KMS-11 (cell line): ENCODE measurements at regions not wholly inside any gene's neighbourhood (a gene's known extent, or its start where the extent isn't known, plus 50 kb on each side); places are given as distances from the start of the nearest gene placed in this dataset.

Experiments used
- H2AFZ ChIP-seq: fragments of 200-600 bp; sonication (generic); 2 replicates; pipeline ENCODE4 v1.6.1; 2016; ENCODE audit warnings: antibody characterized with exemption, mixed run types, low read depth
- H3K27ac ChIP-seq: fragments of 200-600 bp; sonication (generic); 2 replicates; pipeline ENCODE4 v1.6.1; 2016; ENCODE audit warnings: mild to moderate bottlenecking, mixed run types
- H3K27me3 ChIP-seq: fragments of 200-600 bp; sonication (generic); 2 replicates; pipeline ENCODE4 v1.6.1; 2017; ENCODE audit warnings: mild to moderate bottlenecking, low read depth, mixed run types, moderate library complexity; ENCODE audit not compliant: insufficient read depth
- H3K36me3 ChIP-seq: fragments of 200-600 bp; sonication (generic); 2 replicates; pipeline ENCODE4 v1.6.1; 2017; ENCODE audit warnings: mild to moderate bottlenecking, mixed run types; ENCODE audit not compliant: insufficient read depth
- H3K4me1 ChIP-seq: fragments of 200-600 bp; sonication (generic); 2 replicates; pipeline ENCODE4 v1.6.1; 2016; ENCODE audit warnings: mild to moderate bottlenecking, low read depth, mixed run types; ENCODE audit not compliant: poor library complexity, severe bottlenecking
- H3K4me2 ChIP-seq: fragments of 200-600 bp; sonication (generic); 2 replicates; pipeline ENCODE4 v1.7.0; 2016; ENCODE audit warnings: mild to moderate bottlenecking, mixed run types
- H3K4me3 ChIP-seq: fragments of 200-600 bp; sonication (generic); IDR thresholded peaks from 2 replicates; pipeline ENCODE4 v1.6.1; 2017; ENCODE audit warnings: low read depth, low read length, mixed read lengths; ENCODE audit not compliant: insufficient read depth
- H3K79me2 ChIP-seq: fragments of 200-600 bp; sonication (generic); 2 replicates; pipeline ENCODE4 v1.6.1; 2016; ENCODE audit warnings: low read depth, mixed run types; ENCODE audit not compliant: insufficient read depth
- H3K9ac ChIP-seq: fragments of 200-600 bp; sonication (generic); 2 replicates; pipeline ENCODE4 v1.6.1; 2016; ENCODE audit warnings: mild to moderate bottlenecking, mixed run types
- H4K20me1 ChIP-seq: fragments of 200-600 bp; sonication (generic); 2 replicates; pipeline ENCODE4 v1.6.1; 2016; ENCODE audit warnings: mild to moderate bottlenecking, mixed run types; ENCODE audit not compliant: insufficient read depth
- CTCF ChIP-seq: fragments of 200-600 bp; sonication (generic); conservative IDR thresholded peaks from 2 replicates; pipeline ENCODE4 v1.6.1; 2017; ENCODE audit warnings: low read depth, mild to moderate bottlenecking, antibody characterized with exemption, low read length, moderate library complexity, mixed read lengths

DNA sequence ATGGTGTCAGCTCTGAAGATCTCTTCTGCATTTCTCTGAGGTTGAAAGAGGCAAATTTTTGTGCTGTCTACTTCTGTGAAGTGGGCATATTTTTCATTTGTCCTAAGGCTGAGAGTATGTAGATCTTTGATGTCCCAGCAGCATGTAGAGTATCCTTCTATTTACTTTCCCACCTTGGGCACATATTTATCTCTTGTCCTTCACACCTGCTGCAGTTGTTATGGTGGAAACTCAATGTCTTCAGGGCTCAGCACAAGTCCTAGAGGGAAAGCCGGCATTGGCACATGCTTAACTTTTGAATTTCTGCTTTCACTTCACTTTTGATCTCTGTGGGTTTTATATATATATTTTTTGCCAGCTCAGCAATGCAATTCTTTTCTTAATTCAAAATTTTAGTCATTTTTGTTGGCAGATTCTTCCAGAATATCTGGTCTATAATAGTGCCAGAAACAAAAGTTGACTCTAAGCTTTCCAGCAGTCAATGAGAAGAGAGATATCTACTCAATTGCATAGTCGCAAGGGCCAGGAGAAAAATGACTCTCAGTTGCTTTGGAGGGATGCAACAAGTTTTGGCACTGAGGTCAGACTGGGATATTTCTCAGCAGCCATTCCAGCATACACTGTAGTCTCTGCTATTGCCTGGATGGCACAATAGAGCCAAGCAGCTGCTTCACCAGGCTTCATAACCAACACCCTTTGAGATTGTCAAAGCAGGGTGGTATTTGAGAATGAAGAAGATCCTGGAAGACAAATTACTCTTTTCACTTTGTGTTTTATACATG, 127.8 kb upstream of the FAT1 start:
- no peaks in the 10 kb centered on the region for H3K79me2 ChIP-seq
- H3K4me2 ChIP-seq, result no peak overlapping the region
- no peak overlapping the region for H3K27ac ChIP-seq
- TF ChIP-seq CTCF, result no peak
- no peaks in the 10 kb centered on the region for H3K36me3 ChIP-seq
- peaks cover 23% of the 10 kb centered on the region for H3K4me1 ChIP-seq
- no peak overlapping the region for H3K4me3 ChIP-seq
- no peak overlapping the region for H3K9ac ChIP-seq
- no peak overlapping the region for H2AFZ ChIP-seq
- no peaks in the 10 kb centered on the region for H4K20me1 ChIP-seq
- H3K27me3 ChIP-seq, result no peaks in the 10 kb centered on the region

DNA sequence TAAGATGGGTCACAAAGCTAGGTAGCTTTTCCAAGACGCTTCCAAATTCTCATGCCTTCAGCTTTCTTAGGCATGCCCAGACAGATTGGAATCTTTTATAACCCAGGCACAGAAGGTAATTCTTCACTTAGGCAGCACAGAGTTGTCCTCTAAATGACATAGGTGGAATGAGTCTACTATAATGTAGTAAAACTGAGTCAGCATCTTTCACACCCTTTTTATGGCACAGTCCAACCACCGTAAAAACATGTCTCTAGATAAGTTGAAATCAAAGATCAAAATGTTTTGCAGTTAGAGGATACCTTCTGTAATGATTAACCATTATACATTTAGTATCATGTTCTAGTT, 128.4 kb upstream of the FAT1 start:
- Histone ChIP-seq H2AFZ (no peak overlapping the region), H4K20me1 (no peaks in the 10 kb centered on the region), H3K27ac (no peak overlapping the region), H3K4me3 (no peak overlapping the region), H3K4me1 (peaks cover 23% of the 10 kb centered on the region), H3K4me2 (no peak overlapping the region), H3K36me3 (no peaks in the 10 kb centered on the region), H3K27me3 (no peaks in the 10 kb centered on the region), H3K79me2 (no peaks in the 10 kb centered on the region), H3K9ac (no peak overlapping the region)
- no peak for TF ChIP-seq CTCF

DNA sequence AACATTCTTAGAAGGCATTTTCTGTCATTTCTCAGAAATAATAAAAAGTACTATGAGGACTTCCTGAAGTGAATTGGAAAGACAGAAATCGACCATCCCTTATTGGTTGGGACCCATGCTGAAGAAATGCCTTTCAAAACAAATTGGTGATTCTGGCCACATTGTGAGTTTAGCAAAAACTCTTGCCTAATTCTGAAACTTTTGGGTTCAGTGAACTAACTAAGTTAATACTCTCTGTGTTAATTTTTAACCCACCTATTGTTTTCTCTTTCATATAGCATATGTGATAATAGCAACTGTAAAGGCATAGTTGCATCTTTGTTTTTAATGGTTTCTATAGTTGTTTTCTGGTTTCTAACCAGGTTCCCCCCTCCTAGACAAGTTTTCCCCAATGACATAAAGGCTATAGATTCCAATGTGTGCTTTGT, 129.3 kb upstream of the FAT1 start:
- Histone ChIP-seq H4K20me1 (no peaks in the 10 kb centered on the region), H3K4me3 (no peak overlapping the region), H3K4me2 (peak overlapping the region; percentile 16; the same call in 1 of the 2 replicates), H3K27me3 (no peaks in the 10 kb centered on the region), H3K9ac (no peak overlapping the region), H3K36me3 (no peaks in the 10 kb centered on the region), H3K27ac (peak overlapping the region; percentile 22; the same call in 1 of the 2 replicates), H3K4me1 (peaks cover 23% of the 10 kb centered on the region), H2AFZ (no peak overlapping the region; the same call in 1 of the 2 replicates), H3K79me2 (no peaks in the 10 kb centered on the region)
- TF ChIP-seq CTCF, result no peak

DNA sequence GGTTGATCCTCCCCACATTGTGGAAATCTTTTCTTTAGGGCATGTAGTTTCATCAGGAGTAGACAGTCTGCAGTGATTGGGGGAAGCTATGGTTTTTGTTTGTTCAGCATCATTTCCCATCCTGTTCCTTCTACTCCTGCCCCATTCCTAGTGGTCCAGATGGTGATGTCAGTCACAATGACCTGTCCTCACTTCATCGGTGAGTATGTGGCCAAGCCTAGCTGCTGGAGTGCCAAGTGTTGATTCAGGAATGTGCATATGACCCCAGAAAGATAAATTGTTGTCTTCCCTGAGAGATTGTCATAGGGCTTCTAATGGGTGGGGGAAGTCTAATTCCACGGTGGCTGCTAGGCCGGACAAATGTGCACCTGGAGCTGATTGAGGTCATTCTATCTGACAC, 130.6 kb upstream of the FAT1 start:
- H3K9ac ChIP-seq, result no peak overlapping the region
- peaks cover 23% of the 10 kb centered on the region for H3K4me1 ChIP-seq
- no peaks in the 10 kb centered on the region for H3K36me3 ChIP-seq
- no peaks in the 10 kb centered on the region for H3K79me2 ChIP-seq
- peak overlapping the region; percentile 16; the same call in 1 of the 2 replicates for H3K4me2 ChIP-seq
- no peak overlapping the region for H3K27ac ChIP-seq
- no peaks in the 10 kb centered on the region for H4K20me1 ChIP-seq
- TF ChIP-seq CTCF, result no peak
- no peaks in the 10 kb centered on the region for H3K27me3 ChIP-seq
- H2AFZ ChIP-seq, result no peak overlapping the region
- no peak overlapping the region for H3K4me3 ChIP-seq
